ENCODE measurements at regions not wholly inside any gene's neighbourhood (a gene's known extent, or its start where the extent isn't known, plus 50 kb on each side); places are given as distances from the start of the nearest gene placed in this dataset.

- no peak for TF ChIP-seq POLR2A (IDR thresholded peaks at IDR 0.05)
- TF ChIP-seq CTCF (IDR thresholded peaks at IDR 0.05), result no peak
Measured at GRCh38 chr11:22926341-22926740, 66.1 kb upstream of the CCDC179 start.
